ENCODE measurements at regions not wholly inside any gene's neighbourhood (a gene's known extent, or its start where the extent isn't known, plus 50 kb on each side); places are given as distances from the start of the nearest gene placed in this dataset.
A peak's percentile ranks its signal among the peaks of the same experiment; 100 is the strongest.

DNA sequence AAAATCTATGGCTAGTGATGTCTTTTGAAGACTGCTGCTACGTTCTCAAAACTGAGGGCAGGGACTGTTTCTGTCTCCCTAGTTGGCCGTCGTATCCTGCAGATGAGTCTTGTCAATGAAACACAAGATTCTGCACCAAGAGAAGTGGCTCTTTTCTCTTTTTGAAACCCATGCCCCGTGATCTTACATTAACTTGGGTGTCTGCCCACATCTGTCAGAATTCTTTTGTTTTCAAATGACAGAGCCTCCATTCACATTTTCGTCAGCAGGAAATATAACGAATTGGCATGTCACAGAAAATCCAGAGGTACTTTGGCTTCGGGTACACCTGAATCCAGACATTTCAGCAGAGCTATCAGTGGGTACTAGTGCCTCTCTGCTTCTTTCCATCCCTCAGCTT is 331.3 kb upstream of the PROK2 start:
- Histone ChIP-seq H3K36me3 (no peaks in the 10 kb centered on the region), H3K27ac (peak overlapping the region in 1 of 2 donors; percentile 77), H3K27me3 (no peaks in the 10 kb centered on the region), H3K4me3 (no peak overlapping the region), H3K9me3 (no peaks in the 10 kb centered on the region), H3K4me1 (peaks cover 0 to 62% (median 18%) of the 10 kb centered on the region in 4 donors)
- intact Hi-C loops (cut with DNase I; ENCODE audit: low total_unique reads) = no loop called here
- TF ChIP-seq CTCF (IDR thresholded peaks at IDR 0.05) = no peak
- no peak for DNase-seq

- TF ChIP-seq CTCF (IDR thresholded peaks at IDR 0.05) = no peak
- no peak for DNase-seq
- Histone ChIP-seq H3K27me3 (no peaks in the 10 kb centered on the region), H3K36me3 (no peaks in the 10 kb centered on the region), H3K27ac (peak overlapping the region; percentile 66 to 77), H3K4me3 (no peak overlapping the region), H3K9me3 (no peaks in the 10 kb centered on the region), H3K4me1 (peaks cover 0 to 62% (median 18%) of the 10 kb centered on the region in 4 donors)
- intact Hi-C loops (cut with DNase I; ENCODE audit: low total_unique reads) = no loop called here
These were observed 330.4 kb upstream of the PROK2 start for GRCh38 chr3:72115307-72115706.

GRCh38 chr3:72114773-72115172 is 329.8 kb upstream of the PROK2 start:
- TF ChIP-seq CTCF (IDR thresholded peaks at IDR 0.05) = no peak
- H3K36me3 ChIP-seq = no peaks in the 10 kb centered on the region
- no peaks in the 10 kb centered on the region for H3K9me3 ChIP-seq
- peak overlapping the region; percentile 66 to 77 for H3K27ac ChIP-seq
- intact Hi-C loops (cut with DNase I; ENCODE audit: low total_unique reads) = no loop called here
- DNase-seq = peak in 1 of 2 donors; percentile 80
- peaks cover 0 to 62% (median 18%) of the 10 kb centered on the region in 4 donors for H3K4me1 ChIP-seq
- H3K4me3 ChIP-seq = no peak overlapping the region
- no peaks in the 10 kb centered on the region for H3K27me3 ChIP-seq

DNA sequence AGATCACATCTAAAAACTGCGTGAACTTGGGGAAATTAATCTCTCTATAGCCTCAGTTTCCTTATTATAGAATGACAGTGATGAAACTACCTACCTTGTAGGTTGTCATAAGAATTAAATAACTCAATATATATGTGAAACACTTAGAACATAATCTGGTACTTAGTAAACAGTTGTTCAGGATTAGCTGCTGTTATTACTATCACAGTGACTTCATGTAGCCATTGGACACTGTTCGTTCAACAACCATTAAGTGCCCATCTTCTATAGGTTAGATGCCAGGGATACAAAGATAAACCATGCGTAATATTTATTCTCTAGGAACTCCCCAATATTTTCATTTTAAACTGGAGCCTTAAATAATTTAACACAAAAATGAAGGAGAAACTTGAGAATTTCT is 329.0 kb upstream of the PROK2 start:
- Histone ChIP-seq H3K27ac (peak overlapping the region in 1 of 2 donors; percentile 31), H3K27me3 (no peaks in the 10 kb centered on the region), H3K4me3 (no peak overlapping the region), H3K9me3 (no peaks in the 10 kb centered on the region), H3K4me1 (peaks cover 0 to 62% (median 18%) of the 10 kb centered on the region in 4 donors), H3K36me3 (no peaks in the 10 kb centered on the region)
- TF ChIP-seq CTCF (IDR thresholded peaks at IDR 0.05) = no peak
- DNase-seq = no peak
- intact Hi-C loops (cut with DNase I; ENCODE audit: low total_unique reads) = no loop called here

DNA sequence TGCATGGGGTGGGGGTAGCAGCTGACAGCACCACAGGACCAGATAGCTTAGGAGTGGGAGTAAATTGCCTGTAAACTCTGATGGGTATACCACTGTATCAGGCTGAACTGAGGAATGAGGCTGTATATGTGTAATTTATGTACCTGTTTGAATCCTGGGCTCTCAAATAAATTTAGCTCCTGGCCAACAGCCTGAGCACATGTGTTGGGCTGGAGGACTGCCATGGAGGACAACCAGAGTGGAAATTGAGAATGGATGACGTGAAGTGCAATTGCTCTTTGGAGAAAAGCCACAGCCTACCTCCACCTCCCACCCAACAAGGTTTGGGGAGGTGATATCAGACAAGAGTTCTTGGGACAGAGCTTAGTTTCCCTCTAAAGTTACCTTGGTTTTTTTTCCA is 328.6 kb upstream of the PROK2 start:
- DNase-seq = no peak
- Histone ChIP-seq H3K27ac (no peak overlapping the region), H3K36me3 (no peaks in the 10 kb centered on the region), H3K4me3 (no peak overlapping the region), H3K4me1 (peaks cover 0 to 60% (median 18%) of the 10 kb centered on the region in 4 donors), H3K27me3 (no peaks in the 10 kb centered on the region), H3K9me3 (no peaks in the 10 kb centered on the region)
- no peak for TF ChIP-seq CTCF (IDR thresholded peaks at IDR 0.05)
- intact Hi-C loops (cut with DNase I; ENCODE audit: low total_unique reads) = no loop called here

- Histone ChIP-seq H3K27me3 (no peaks in the 10 kb centered on the region), H3K9me3 (no peaks in the 10 kb centered on the region), H3K4me1 (peaks cover 0 to 49% (median 18%) of the 10 kb centered on the region in 4 donors), H3K36me3 (no peaks in the 10 kb centered on the region), H3K27ac (no peak overlapping the region), H3K4me3 (no peak overlapping the region)
- no peak for TF ChIP-seq CTCF (IDR thresholded peaks at IDR 0.05)
- intact Hi-C loops (cut with DNase I; ENCODE audit: low total_unique reads) = no loop called here
- DNase-seq = no peak
These were observed 327.5 kb upstream of the PROK2 start for GRCh38 chr3:72112435-72112834.

Data from tibial artery (tissue), 4 donors.